NOMO-1 treated with DMSO at 0.1 percent for 48 hours (cell line): ENCODE measurements at regions not wholly inside any gene's neighbourhood (a gene's known extent, or its start where the extent isn't known, plus 50 kb on each side); places are given as distances from the start of the nearest gene placed in this dataset.
"Not testable (repeated sequence)": the region's sequence is repeated elsewhere in the genome, so short reads cannot be mapped to it uniquely, and the experiment has no call there.

Experiments used
- DNase-seq: peaks from one replicate; lab custom pipeline; 2025; ENCODE audit not compliant: unreplicated experiment; lab: John Stamatoyannopoulos, UW

DNA sequence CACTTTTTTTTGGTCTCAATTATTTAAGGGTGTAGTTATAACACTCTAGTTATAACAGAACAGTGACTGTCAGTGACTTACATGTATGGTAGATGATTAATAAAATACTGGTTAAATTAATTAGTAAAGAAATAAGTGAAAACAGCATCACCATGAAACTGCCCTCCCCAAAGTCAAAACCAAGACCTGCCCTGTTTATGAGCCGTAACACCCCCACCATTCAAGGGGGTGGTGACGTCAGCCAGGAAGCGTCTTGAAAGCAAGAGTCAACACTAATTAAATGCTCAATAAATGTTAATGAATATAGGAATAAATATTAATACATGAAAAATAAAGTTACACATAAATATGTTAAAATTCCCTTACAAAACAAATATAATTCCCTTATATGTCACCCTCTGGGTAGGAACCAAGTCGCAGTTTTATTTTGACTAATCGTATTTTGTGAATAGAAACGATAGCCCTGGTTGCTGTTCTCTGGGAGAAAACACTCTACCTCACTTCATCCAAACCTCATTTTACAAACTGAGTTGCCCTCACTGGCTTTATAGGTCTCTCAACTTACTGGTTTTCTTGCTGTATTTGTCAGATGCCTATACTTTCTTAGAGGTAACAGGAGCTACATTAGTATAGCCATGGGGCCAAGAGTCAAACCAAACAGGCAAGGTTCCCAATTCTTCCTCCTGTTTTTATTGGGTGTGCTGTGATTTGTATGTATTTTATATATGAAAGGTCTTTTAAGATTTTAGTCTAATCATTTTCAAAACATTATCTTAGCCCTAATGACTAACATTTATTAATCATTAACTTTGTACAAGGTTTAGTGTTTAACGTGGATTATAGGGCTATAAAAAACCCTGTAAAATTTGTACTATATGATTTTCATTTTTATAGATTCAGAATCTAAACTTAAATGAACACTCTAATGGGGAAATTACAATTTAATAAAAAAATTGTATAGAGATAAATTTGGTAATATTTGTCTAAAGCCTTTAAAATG is 227.9 kb upstream of the IRAK1BP1 start:
- no peak for DNase-seq

DNA sequence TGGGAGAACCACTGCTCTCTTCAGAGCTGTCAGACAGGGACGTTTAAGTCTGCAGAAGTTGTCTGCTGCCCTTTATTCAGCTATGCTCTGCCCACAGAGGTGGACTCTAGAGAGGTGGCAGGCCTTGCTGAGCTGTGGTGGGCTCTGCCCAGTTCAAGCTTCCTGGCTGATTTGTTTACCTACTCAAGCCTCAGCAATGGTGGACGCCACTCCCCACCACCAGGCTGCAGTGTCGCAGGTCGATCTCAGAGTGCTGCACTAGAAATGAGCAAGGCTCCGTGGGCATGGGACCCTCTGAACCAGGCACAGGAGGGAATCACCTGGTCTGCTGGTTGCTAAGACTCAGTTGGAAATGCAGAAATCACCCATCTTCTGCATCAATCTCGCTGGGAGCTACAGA is 223.4 kb upstream of the IRAK1BP1 start:
- DNase-seq: not testable (repeated sequence)

- not testable (repeated sequence) for DNase-seq
Observed at GRCh38 chr6:78646542-78647415, 220.6 kb upstream of the IRAK1BP1 start.

DNA sequence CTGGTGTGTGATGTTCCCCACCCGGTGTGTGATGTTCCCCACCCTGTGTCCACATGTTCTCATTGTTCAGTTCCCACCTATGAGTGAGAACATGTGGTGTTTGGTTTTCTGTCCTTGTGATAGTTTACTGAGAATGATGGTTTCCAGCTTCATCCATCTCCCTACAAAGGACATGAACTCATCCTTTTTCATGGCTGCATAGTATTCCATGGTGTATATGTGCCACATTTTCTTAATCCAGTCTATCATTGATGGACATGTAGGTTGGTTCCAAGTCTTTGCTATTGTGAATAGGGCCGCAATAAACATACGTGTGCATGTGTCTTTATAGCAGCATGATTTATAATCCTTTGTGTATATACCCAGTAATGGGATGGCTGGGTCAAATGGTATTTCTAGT is 201.5 kb upstream of the IRAK1BP1 start:
- DNase-seq: not testable (repeated sequence)

GRCh38 chr6:78666764-78667163 is 200.6 kb upstream of the IRAK1BP1 start:
- DNase-seq: no peak

GRCh38 chr6:78670156-78670555 is 197.2 kb upstream of the IRAK1BP1 start:
- no peak for DNase-seq

- DNase-seq: no peak
Observed at GRCh38 chr6:78670802-78671201, 196.5 kb upstream of the IRAK1BP1 start.

- DNase-seq: not testable (repeated sequence)
Observed at GRCh38 chr6:78676069-78677007, 191.0 kb upstream of the IRAK1BP1 start.

GRCh38 chr6:78688668-78689067 is 178.7 kb upstream of the IRAK1BP1 start:
- DNase-seq: no peak

- DNase-seq: no peak
Observed at GRCh38 chr6:78693835-78694234, 173.5 kb upstream of the IRAK1BP1 start.

DNA sequence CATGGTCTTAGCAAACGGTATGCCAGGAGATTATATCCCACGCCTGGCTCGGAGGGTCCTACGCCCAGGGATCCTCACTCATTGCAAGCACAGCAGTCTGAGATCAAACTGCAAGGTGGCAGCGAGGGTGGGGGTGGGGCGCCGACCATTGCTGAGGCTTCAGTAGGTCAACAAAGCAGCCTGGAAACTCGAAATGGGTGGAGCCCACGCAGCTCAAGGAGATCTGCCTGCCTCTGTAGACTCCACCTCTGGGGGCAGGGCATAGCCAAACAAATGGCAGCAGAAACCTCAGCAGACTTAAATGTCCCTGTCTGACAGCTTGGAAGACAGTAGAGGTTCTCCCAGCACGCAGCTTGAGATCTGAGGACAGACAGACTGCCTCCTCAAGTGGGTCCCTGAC is 172.7 kb upstream of the IRAK1BP1 start:
- not testable (repeated sequence) for DNase-seq

GRCh38 chr6:78700991-78701390 is 166.4 kb upstream of the IRAK1BP1 start:
- no peak for DNase-seq

DNA sequence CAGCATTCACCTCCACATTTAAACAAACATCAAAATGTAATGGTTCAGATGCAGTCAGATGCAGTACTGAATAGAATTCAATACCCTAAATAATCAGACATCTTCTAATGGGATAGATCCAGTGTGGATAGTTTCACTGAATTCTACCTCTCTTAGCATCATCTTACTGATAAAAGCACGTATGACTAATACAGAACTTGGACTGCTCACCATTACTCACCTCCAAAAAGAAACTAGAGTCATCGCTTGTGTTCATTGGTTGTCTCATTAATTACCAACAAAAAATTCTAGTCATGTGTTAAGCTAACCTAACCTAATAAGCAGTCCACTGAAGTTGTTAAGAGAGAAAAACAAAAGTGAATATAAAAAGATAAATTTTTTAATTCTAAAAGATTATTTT is 165.9 kb upstream of the IRAK1BP1 start:
- no peak for DNase-seq

DNA sequence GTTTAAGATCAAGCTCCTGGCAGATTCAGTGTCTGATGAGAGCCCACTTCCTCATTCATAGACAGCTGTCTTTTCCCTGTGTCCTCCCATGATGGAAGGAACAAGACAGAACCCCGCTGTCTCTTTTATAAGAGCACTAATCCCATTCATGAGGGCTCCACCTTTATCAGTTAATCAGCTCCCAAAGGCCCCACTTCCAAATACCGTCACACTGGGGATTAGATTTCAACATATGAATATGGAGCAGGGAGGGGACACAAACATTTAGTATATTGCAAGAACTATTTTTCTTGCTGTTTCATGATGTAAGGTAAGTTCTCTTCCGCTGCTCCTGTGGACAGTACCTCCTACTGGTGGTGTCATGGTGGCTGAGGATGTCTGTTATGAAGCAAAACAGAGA is 158.3 kb upstream of the IRAK1BP1 start:
- DNase-seq: no peak

- DNase-seq: no peak
Observed at GRCh38 chr6:78713564-78713963, 153.8 kb upstream of the IRAK1BP1 start.

DNA sequence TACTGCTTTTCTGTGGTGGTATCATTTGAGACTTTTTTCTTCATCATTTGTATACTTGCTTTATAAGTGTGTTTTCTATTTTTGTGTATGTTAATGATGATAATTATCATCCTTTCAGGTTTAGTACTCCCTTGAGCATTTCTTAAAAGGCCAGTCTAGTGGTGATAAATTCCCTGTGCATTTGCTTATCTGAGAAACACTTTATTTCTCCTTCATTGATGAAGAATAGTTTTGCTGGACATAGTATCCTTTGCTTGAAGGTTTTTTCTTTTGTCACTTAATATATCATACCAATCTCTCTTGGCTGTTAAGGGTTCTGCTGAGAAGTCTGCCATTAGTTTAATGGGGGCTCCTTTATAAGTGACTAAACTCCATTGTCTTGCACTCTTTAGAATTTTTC is 123.2 kb upstream of the IRAK1BP1 start:
- no peak for DNase-seq

DNA sequence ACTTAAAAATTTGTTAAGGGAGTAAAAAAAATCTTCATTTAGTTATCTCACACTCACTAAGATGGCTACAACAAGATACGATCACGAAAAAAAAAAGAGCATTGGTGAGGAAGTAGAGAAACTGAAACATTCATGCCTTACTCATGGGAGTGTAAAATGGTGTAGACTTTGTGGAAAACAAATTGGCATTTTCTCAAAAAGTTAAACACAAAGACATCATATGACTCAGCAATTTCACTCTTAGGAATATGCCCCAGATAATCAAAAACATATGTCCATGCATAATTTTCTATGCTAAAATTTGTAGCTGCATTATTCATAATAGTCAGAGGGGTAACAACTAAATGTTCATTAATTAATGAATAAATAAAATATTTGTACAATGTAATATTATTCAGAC is 120.9 kb upstream of the IRAK1BP1 start:
- no peak for DNase-seq

DNA sequence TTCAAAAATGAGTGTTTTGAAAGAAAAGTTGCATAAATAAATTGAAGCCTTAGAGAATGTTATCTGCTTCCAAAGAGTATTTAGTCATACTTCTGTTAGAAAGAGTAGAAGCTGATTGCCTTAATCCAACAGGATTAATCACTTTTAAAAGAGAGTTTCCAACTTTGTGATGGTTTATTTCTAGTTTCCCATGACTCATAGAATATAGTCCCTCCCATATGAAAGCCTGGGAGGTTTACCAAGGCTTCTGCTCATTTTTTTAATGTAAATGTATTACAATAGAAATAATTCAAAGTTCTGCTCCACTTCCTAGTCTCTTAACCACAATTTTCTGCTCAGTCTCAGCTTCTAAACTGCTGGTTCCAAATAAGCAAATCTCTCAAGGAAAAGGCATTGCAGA is 118.0 kb upstream of the IRAK1BP1 start:
- DNase-seq: no peak

DNA sequence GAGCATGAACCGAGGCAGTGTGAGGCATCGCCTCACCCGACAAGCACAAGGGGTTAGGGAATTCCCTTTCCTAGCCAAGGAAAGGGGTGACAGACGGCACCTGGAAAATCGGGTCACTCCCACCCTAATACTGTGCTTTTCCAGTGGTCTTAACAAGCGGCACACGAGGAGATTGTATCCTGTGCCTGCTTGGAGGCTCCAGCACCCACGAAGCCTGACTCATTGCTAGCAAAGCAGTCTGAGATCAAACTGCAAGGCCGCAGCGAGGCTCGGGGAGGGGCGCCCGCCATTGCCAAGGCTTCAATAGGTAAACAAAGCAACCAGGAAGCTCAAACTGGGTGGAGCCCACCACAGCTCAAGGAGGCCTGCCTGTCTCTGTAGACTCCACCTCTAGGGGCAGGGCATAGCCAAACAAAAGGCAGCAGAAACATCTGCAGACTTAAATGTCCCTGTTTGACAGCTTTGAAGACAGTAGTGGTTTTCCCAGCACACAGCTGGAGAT is 109.0 kb upstream of the IRAK1BP1 start:
- not testable (repeated sequence) for DNase-seq

DNA sequence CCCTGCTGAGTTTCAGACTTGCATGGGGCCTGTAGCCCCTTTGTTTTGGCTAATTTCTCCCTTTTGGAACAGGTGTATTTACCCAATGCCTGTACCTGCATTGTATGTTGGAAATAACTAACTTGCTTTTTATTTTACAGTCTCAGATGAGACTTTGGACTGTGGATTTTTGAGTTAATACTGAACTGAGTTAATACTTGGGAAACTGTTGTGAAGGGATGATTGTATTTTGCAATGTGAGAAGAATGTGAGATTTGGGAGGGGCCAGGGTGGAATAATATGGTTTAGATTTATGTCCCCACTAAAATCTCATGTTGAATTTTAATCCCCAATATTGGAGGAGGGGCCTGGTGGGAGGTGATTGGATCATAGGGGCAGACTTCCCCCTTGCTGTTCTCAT is 99.1 kb upstream of the IRAK1BP1 start:
- DNase-seq: no peak
